ENCODE measurements at regions not wholly inside any gene's neighbourhood (a gene's known extent, or its start where the extent isn't known, plus 50 kb on each side); places are given as distances from the start of the nearest gene placed in this dataset.

DNA sequence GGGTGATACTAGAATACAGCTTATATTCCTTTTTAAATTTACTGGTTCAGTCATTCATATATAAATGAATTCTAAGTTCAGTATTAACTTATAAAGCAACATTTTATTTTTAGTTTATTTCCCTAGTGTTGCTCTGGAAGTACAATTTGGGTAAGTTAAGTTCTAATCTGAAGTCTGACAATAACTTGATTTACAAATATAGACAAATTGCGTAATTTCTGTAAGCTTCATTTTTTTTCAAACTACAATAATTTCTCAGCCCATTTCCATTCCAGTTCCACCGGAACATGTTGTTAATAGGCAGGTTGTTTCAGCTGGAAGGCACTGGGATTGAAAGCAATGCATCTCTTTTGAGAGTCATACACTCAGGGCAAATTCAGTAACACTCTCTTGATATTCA is 2000.7 kb downstream of the OLFM4 start:
- TF ChIP-seq, protein P1, sequence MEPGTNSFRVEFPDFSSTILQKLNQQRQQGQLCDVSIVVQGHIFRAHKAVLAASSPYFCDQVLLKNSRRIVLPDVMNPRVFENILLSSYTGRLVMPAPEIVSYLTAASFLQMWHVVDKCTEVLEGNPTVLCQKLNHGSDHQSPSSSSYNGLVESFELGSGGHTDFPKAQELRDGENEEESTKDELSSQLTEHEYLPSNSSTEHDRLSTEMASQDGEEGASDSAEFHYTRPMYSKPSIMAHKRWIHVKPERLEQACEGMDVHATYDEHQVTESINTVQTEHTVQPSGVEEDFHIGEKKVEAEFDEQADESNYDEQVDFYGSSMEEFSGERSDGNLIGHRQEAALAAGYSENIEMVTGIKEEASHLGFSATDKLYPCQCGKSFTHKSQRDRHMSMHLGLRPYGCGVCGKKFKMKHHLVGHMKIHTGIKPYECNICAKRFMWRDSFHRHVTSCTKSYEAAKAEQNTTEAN (CRISPR knock-in tag; IDR thresholded peaks at IDR 0.05): no peak
- TF ChIP-seq, protein P2, sequence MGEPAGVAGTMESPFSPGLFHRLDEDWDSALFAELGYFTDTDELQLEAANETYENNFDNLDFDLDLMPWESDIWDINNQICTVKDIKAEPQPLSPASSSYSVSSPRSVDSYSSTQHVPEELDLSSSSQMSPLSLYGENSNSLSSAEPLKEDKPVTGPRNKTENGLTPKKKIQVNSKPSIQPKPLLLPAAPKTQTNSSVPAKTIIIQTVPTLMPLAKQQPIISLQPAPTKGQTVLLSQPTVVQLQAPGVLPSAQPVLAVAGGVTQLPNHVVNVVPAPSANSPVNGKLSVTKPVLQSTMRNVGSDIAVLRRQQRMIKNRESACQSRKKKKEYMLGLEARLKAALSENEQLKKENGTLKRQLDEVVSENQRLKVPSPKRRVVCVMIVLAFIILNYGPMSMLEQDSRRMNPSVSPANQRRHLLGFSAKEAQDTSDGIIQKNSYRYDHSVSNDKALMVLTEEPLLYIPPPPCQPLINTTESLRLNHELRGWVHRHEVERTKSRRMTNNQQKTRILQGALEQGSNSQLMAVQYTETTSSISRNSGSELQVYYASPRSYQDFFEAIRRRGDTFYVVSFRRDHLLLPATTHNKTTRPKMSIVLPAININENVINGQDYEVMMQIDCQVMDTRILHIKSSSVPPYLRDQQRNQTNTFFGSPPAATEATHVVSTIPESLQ (CRISPR knock-in tag; IDR thresholded peaks at IDR 0.05): no peak
- no peak for TF ChIP-seq ZNF532 (CRISPR knock-in tag; IDR thresholded peaks at IDR 0.05; ENCODE audit: borderline replicate concordance)
- TF ChIP-seq, protein P3, sequence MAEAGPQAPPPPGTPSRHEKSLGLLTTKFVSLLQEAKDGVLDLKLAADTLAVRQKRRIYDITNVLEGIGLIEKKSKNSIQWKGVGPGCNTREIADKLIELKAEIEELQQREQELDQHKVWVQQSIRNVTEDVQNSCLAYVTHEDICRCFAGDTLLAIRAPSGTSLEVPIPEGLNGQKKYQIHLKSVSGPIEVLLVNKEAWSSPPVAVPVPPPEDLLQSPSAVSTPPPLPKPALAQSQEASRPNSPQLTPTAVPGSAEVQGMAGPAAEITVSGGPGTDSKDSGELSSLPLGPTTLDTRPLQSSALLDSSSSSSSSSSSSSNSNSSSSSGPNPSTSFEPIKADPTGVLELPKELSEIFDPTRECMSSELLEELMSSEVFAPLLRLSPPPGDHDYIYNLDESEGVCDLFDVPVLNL (CRISPR knock-in tag; IDR thresholded peaks at IDR 0.05; ENCODE audit: borderline replicate concordance, low read depth): no peak
- TF ChIP-seq, protein P4, sequence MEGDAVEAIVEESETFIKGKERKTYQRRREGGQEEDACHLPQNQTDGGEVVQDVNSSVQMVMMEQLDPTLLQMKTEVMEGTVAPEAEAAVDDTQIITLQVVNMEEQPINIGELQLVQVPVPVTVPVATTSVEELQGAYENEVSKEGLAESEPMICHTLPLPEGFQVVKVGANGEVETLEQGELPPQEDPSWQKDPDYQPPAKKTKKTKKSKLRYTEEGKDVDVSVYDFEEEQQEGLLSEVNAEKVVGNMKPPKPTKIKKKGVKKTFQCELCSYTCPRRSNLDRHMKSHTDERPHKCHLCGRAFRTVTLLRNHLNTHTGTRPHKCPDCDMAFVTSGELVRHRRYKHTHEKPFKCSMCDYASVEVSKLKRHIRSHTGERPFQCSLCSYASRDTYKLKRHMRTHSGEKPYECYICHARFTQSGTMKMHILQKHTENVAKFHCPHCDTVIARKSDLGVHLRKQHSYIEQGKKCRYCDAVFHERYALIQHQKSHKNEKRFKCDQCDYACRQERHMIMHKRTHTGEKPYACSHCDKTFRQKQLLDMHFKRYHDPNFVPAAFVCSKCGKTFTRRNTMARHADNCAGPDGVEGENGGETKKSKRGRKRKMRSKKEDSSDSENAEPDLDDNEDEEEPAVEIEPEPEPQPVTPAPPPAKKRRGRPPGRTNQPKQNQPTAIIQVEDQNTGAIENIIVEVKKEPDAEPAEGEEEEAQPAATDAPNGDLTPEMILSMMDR (IDR thresholded peaks at IDR 0.05): no peak
- TF ChIP-seq NFYB (CRISPR knock-in tag; conservative IDR thresholded peaks at IDR 0.05; ENCODE audit: low read depth): no peak
- TF ChIP-seq, protein P5, sequence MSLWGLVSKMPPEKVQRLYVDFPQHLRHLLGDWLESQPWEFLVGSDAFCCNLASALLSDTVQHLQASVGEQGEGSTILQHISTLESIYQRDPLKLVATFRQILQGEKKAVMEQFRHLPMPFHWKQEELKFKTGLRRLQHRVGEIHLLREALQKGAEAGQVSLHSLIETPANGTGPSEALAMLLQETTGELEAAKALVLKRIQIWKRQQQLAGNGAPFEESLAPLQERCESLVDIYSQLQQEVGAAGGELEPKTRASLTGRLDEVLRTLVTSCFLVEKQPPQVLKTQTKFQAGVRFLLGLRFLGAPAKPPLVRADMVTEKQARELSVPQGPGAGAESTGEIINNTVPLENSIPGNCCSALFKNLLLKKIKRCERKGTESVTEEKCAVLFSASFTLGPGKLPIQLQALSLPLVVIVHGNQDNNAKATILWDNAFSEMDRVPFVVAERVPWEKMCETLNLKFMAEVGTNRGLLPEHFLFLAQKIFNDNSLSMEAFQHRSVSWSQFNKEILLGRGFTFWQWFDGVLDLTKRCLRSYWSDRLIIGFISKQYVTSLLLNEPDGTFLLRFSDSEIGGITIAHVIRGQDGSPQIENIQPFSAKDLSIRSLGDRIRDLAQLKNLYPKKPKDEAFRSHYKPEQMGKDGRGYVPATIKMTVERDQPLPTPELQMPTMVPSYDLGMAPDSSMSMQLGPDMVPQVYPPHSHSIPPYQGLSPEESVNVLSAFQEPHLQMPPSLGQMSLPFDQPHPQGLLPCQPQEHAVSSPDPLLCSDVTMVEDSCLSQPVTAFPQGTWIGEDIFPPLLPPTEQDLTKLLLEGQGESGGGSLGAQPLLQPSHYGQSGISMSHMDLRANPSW (CRISPR knock-in tag; conservative IDR thresholded peaks at IDR 0.05; ENCODE audit: low read depth): no peak
- TF ChIP-seq FOXP1 (CRISPR knock-in tag; IDR thresholded peaks at IDR 0.05; ENCODE audit: borderline replicate concordance): no peak
- no peak for TF ChIP-seq PRDM15 (CRISPR knock-in tag; IDR thresholded peaks at IDR 0.05)
- TF ChIP-seq ZNF423 (CRISPR knock-in tag; IDR thresholded peaks at IDR 0.05): no peak
- TF ChIP-seq, protein P6, sequence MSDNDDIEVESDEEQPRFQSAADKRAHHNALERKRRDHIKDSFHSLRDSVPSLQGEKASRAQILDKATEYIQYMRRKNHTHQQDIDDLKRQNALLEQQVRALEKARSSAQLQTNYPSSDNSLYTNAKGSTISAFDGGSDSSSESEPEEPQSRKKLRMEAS (CRISPR knock-in tag; IDR thresholded peaks at IDR 0.05): no peak
- TF ChIP-seq, protein P7, sequence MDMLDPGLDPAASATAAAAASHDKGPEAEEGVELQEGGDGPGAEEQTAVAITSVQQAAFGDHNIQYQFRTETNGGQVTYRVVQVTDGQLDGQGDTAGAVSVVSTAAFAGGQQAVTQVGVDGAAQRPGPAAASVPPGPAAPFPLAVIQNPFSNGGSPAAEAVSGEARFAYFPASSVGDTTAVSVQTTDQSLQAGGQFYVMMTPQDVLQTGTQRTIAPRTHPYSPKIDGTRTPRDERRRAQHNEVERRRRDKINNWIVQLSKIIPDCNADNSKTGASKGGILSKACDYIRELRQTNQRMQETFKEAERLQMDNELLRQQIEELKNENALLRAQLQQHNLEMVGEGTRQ (CRISPR knock-in tag; IDR thresholded peaks at IDR 0.05): no peak
- no peak for TF ChIP-seq CBFB (CRISPR knock-in tag; IDR thresholded peaks at IDR 0.05; ENCODE audit: low read depth)
- no peak for TF ChIP-seq SP1 (CRISPR knock-in tag; conservative IDR thresholded peaks at IDR 0.05)
